Upper lobe of left lung (tissue), 4 donors: ENCODE measurements at regions not wholly inside any gene's neighbourhood (a gene's known extent, or its start where the extent isn't known, plus 50 kb on each side); places are given as distances from the start of the nearest gene placed in this dataset.

ENCODE experiments used
- POLR2A ChIP-seq, 4 donors: fragments of 450-650 bp; IDR thresholded peaks; one replicate each; pipeline ENCODE4 v1.5.1; 2016 to 2017; ENCODE audit warnings: antibody characterized with exemption in 4 of 4, mild to moderate bottlenecking in 2 of 4
- POLR2AphosphoS5 ChIP-seq, 2 donors: sonication (generic); formaldehyde crosslinking; IDR thresholded peaks; one replicate each; pipeline ENCODE4 v1.5.1; 2017; ENCODE audit warnings: antibody characterized with exemption in 2 of 2

- TF ChIP-seq POLR2AphosphoS5 (IDR thresholded peaks at IDR 0.05) (no peak), POLR2A (IDR thresholded peaks at IDR 0.05) (no peak)
These were observed 445.6 kb upstream of the CA10 start for GRCh38 chr17:52604105-52604504.
